ENCODE measurements at regions not wholly inside any gene's neighbourhood (a gene's known extent, or its start where the extent isn't known, plus 50 kb on each side); places are given as distances from the start of the nearest gene placed in this dataset.

GRCh38 chr11:8340296-8340695 is 76.6 kb upstream of the LMO1 start:
- H3F3A ChIP-seq (ENCODE audit: low read depth), result no peaks in the 10 kb centered on the region
- no peak overlapping the region for H3K9ac ChIP-seq (ENCODE audit: low read depth, low read length, poor library complexity, severe bottlenecking)
- H3K4me1 ChIP-seq (ENCODE audit: insufficient read depth, low read length, poor library complexity, severe bottlenecking), result peaks cover 5% of the 10 kb centered on the region
- no peaks in the 10 kb centered on the region for H3K9me3 ChIP-seq (ENCODE audit: insufficient read depth, low read depth, low read length)
- no peaks in the 10 kb centered on the region for H3K79me2 ChIP-seq (ENCODE audit: insufficient read depth, low read length)
- H3K4me3 ChIP-seq (ENCODE audit: low read length, poor library complexity, severe bottlenecking), result no peak overlapping the region
- no peak overlapping the region for H3K4me2 ChIP-seq (ENCODE audit: low read depth, low read length, poor library complexity, severe bottlenecking)
- no peak overlapping the region for H2AFZ ChIP-seq (ENCODE audit: low read length)
- no peaks in the 10 kb centered on the region for H4K20me1 ChIP-seq (ENCODE audit: insufficient read depth, low read length, poor library complexity, severe bottlenecking)
- no peak for TF ChIP-seq EZH2phosphoT487 (IDR thresholded peaks at IDR 0.05; ENCODE audit: borderline replicate concordance)
- TF ChIP-seq, protein P1, sequence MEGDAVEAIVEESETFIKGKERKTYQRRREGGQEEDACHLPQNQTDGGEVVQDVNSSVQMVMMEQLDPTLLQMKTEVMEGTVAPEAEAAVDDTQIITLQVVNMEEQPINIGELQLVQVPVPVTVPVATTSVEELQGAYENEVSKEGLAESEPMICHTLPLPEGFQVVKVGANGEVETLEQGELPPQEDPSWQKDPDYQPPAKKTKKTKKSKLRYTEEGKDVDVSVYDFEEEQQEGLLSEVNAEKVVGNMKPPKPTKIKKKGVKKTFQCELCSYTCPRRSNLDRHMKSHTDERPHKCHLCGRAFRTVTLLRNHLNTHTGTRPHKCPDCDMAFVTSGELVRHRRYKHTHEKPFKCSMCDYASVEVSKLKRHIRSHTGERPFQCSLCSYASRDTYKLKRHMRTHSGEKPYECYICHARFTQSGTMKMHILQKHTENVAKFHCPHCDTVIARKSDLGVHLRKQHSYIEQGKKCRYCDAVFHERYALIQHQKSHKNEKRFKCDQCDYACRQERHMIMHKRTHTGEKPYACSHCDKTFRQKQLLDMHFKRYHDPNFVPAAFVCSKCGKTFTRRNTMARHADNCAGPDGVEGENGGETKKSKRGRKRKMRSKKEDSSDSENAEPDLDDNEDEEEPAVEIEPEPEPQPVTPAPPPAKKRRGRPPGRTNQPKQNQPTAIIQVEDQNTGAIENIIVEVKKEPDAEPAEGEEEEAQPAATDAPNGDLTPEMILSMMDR (conservative IDR thresholded peaks at IDR 0.05; ENCODE audit: low read length), result no peak
- H3K9me2 ChIP-seq (replicated peaks; ENCODE audit: low read depth, low read length), result no peaks in the 10 kb centered on the region
- H3K36me3 ChIP-seq (ENCODE audit: insufficient read depth, low read length), result no peaks in the 10 kb centered on the region
- H3K27me3 ChIP-seq (ENCODE audit: insufficient read depth, low read length, poor library complexity, severe bottlenecking), result no peaks in the 10 kb centered on the region

GRCh38 chr11:8339592-8340022 is 75.9 kb upstream of the LMO1 start:
- no peaks in the 10 kb centered on the region for H3K27me3 ChIP-seq (ENCODE audit: insufficient read depth, low read length, poor library complexity, severe bottlenecking)
- no peaks in the 10 kb centered on the region for H3K9me3 ChIP-seq (ENCODE audit: insufficient read depth, low read depth, low read length)
- H3K4me1 ChIP-seq (ENCODE audit: insufficient read depth, low read length, poor library complexity, severe bottlenecking), result peaks cover 5% of the 10 kb centered on the region
- no peaks in the 10 kb centered on the region for H3K79me2 ChIP-seq (ENCODE audit: insufficient read depth, low read length)
- no peaks in the 10 kb centered on the region for H3F3A ChIP-seq (ENCODE audit: low read depth)
- H4K20me1 ChIP-seq (ENCODE audit: insufficient read depth, low read length, poor library complexity, severe bottlenecking), result no peaks in the 10 kb centered on the region
- no peak for TF ChIP-seq EZH2phosphoT487 (IDR thresholded peaks at IDR 0.05; ENCODE audit: borderline replicate concordance)
- TF ChIP-seq, protein P1 (conservative IDR thresholded peaks at IDR 0.05; ENCODE audit: low read length), result no peak
- no peak overlapping the region for H3K4me3 ChIP-seq (ENCODE audit: low read length, poor library complexity, severe bottlenecking)
- no peak overlapping the region for H2AFZ ChIP-seq (ENCODE audit: low read length)
- no peaks in the 10 kb centered on the region for H3K9me2 ChIP-seq (replicated peaks; ENCODE audit: low read depth, low read length)
- H3K36me3 ChIP-seq (ENCODE audit: insufficient read depth, low read length), result no peaks in the 10 kb centered on the region
- no peak overlapping the region for H3K9ac ChIP-seq (ENCODE audit: low read depth, low read length, poor library complexity, severe bottlenecking)
- H3K4me2 ChIP-seq (ENCODE audit: low read depth, low read length, poor library complexity, severe bottlenecking), result no peak overlapping the region

DNA sequence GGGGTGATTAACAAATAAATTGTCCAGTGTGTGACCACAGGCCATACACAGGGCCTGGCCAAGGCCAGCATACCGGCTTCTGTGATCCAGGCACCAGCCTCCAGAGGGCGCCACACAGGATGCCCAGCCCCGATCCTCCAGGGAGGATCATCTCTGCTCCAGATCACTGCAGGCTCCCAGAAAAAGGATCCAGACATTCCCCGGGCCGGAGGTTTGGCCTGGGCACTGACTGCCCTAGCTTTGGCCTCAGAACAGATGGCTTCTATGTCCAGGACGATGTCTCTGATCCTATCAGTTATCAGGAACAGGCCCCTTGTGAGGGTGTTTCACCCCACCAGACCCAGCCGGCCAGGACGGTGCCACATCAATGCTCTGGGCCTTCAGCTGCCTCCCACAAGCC is 74.5 kb upstream of the LMO1 start:
- no peaks in the 10 kb centered on the region for H3F3A ChIP-seq (ENCODE audit: low read depth)
- H3K4me2 ChIP-seq (ENCODE audit: low read depth, low read length, poor library complexity, severe bottlenecking), result no peak overlapping the region
- H3K4me3 ChIP-seq (ENCODE audit: low read length, poor library complexity, severe bottlenecking), result no peak overlapping the region
- peaks cover 4% of the 10 kb centered on the region for H3K4me1 ChIP-seq (ENCODE audit: insufficient read depth, low read length, poor library complexity, severe bottlenecking)
- H3K27me3 ChIP-seq (ENCODE audit: insufficient read depth, low read length, poor library complexity, severe bottlenecking), result no peaks in the 10 kb centered on the region
- no peaks in the 10 kb centered on the region for H3K9me2 ChIP-seq (replicated peaks; ENCODE audit: low read depth, low read length)
- H3K9ac ChIP-seq (ENCODE audit: low read depth, low read length, poor library complexity, severe bottlenecking), result no peak overlapping the region
- H3K36me3 ChIP-seq (ENCODE audit: insufficient read depth, low read length), result no peaks in the 10 kb centered on the region
- TF ChIP-seq EZH2phosphoT487 (IDR thresholded peaks at IDR 0.05; ENCODE audit: borderline replicate concordance), result no peak
- TF ChIP-seq, protein P1 (conservative IDR thresholded peaks at IDR 0.05; ENCODE audit: low read length), result peak; percentile 92
- no peaks in the 10 kb centered on the region for H3K9me3 ChIP-seq (ENCODE audit: insufficient read depth, low read depth, low read length)
- H4K20me1 ChIP-seq (ENCODE audit: insufficient read depth, low read length, poor library complexity, severe bottlenecking), result no peaks in the 10 kb centered on the region
- H3K79me2 ChIP-seq (ENCODE audit: insufficient read depth, low read length), result no peaks in the 10 kb centered on the region
- H2AFZ ChIP-seq (ENCODE audit: low read length), result no peak overlapping the region

All from Loucy (cell line).